ENCODE measurements at regions not wholly inside any gene's neighbourhood (a gene's known extent, or its start where the extent isn't known, plus 50 kb on each side); places are given as distances from the start of the nearest gene placed in this dataset.

GRCh38 chr3:152079980-152080379, 188.7 kb upstream of the MBNL1 start:
- H3K9me2 ChIP-seq (replicated peaks; ENCODE audit: insufficient read depth, low read length), result no peaks in the 10 kb centered on the region
- H3K27me3 ChIP-seq (replicated peaks; ENCODE audit: insufficient read depth, low read length), result no peaks in the 10 kb centered on the region
- H3F3A ChIP-seq (ENCODE audit: insufficient read depth, low read length), result no peaks in the 10 kb centered on the region
- no peak overlapping the region for H3K27ac ChIP-seq (ENCODE audit: low read length)
- H4K20me1 ChIP-seq (ENCODE audit: insufficient read depth, low read length), result no peaks in the 10 kb centered on the region
- DNase-seq, result no peak
- H3K4me3 ChIP-seq (ENCODE audit: low read length), result no peak overlapping the region
- TF ChIP-seq EZH2 (optimal IDR thresholded peaks at IDR 0.05; ENCODE audit: low read depth, low read length) (no peak), EZH2phosphoT487 (IDR thresholded peaks at IDR 0.05; ENCODE audit: low read length) (no peak), CTCF (IDR thresholded peaks at IDR 0.05; ENCODE audit: low read length) (no peak)
- H2AFZ ChIP-seq (ENCODE audit: low read length), result no peak overlapping the region
- no peak overlapping the region for H3K4me2 ChIP-seq (ENCODE audit: low read depth, low read length)
- H3K9ac ChIP-seq (ENCODE audit: low read length), result no peak overlapping the region
- no peaks in the 10 kb centered on the region for H3K36me3 ChIP-seq (replicated peaks; ENCODE audit: insufficient read depth, low read length)
- no peaks in the 10 kb centered on the region for H3K4me1 ChIP-seq (ENCODE audit: low read length)
- H3K9me3 ChIP-seq (replicated peaks; ENCODE audit: insufficient read depth, low read length), result no peaks in the 10 kb centered on the region
- no peaks in the 10 kb centered on the region for H3K79me2 ChIP-seq (ENCODE audit: low read length)

DNA sequence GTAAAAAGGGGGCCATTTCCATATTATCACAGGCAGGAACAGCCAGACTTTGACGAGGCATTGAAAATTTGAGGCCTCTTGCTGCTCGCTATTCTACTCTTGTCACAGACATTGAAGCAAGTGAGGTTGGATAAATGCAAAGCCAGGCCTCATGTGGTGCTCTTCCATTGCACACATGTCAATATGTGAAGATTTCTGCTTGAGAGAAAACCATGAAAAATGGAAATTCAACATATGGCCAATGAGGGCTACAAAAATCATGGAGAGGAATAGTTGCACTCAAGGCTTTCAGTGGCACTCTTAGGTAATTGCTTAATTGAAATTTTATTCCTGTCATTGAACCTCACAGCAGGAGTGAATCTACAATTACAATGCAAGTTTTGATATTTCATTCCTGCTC, 185.6 kb upstream of the MBNL1 start:
- H3K36me3 ChIP-seq (replicated peaks; ENCODE audit: insufficient read depth, low read length), result no peaks in the 10 kb centered on the region
- no peak for TF ChIP-seq EZH2phosphoT487 (IDR thresholded peaks at IDR 0.05; ENCODE audit: low read length)
- no peak for TF ChIP-seq CTCF (IDR thresholded peaks at IDR 0.05; ENCODE audit: low read length)
- no peak for TF ChIP-seq EZH2 (optimal IDR thresholded peaks at IDR 0.05; ENCODE audit: low read depth, low read length)
- DNase-seq, result no peak
- H3K9ac ChIP-seq (ENCODE audit: low read length), result no peak overlapping the region
- no peak overlapping the region for H3K4me3 ChIP-seq (ENCODE audit: low read length)
- H3K27me3 ChIP-seq (replicated peaks; ENCODE audit: insufficient read depth, low read length), result no peaks in the 10 kb centered on the region
- no peaks in the 10 kb centered on the region for H3K9me3 ChIP-seq (replicated peaks; ENCODE audit: insufficient read depth, low read length)
- H3F3A ChIP-seq (ENCODE audit: insufficient read depth, low read length), result no peaks in the 10 kb centered on the region
- H4K20me1 ChIP-seq (ENCODE audit: insufficient read depth, low read length), result no peaks in the 10 kb centered on the region
- H3K79me2 ChIP-seq (ENCODE audit: low read length), result no peaks in the 10 kb centered on the region
- no peak overlapping the region for H3K4me2 ChIP-seq (ENCODE audit: low read depth, low read length)
- H3K9me2 ChIP-seq (replicated peaks; ENCODE audit: insufficient read depth, low read length), result no peaks in the 10 kb centered on the region
- no peak overlapping the region for H2AFZ ChIP-seq (ENCODE audit: low read length)
- H3K27ac ChIP-seq (ENCODE audit: low read length), result no peak overlapping the region
- no peaks in the 10 kb centered on the region for H3K4me1 ChIP-seq (ENCODE audit: low read length)

DNA sequence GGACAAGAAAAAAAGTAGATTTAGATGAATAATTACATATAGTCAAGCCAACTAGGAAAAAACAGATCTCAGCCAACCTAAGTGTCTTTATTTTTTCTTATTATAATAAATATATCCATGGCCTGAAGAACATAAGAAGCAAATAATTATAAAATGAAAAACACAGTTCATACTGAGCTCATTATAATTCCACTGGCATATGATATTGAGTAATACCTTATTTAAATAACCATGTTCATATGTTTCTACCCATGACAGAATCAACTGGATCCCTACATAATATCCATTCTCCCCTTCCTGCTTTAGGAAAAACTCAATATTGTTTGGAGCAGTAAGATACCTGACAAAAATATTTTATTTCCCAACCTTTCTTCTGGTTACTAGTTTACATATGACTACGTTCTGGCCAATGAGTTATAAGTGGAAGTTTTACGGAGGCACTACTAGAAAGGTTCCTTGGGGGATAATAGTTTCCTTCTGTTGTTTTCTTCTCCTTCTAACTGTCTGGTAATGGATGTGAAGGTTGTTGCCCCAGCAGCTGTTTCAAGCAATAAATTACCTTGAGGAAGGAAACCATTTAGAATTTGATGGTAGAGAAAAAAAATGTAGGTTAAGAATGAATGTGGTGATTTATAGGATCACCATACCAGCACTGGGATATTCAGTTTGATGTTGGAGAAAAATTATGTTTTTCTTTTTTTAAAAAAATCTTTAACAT, 184.1 kb upstream of the MBNL1 start:
- H3K4me1 ChIP-seq (ENCODE audit: low read length), result no peaks in the 10 kb centered on the region
- no peak for DNase-seq
- no peaks in the 10 kb centered on the region for H3K9me3 ChIP-seq (replicated peaks; ENCODE audit: insufficient read depth, low read length)
- H3K79me2 ChIP-seq (ENCODE audit: low read length), result no peaks in the 10 kb centered on the region
- no peak overlapping the region for H3K9ac ChIP-seq (ENCODE audit: low read length)
- no peaks in the 10 kb centered on the region for H4K20me1 ChIP-seq (ENCODE audit: insufficient read depth, low read length)
- H3F3A ChIP-seq (ENCODE audit: insufficient read depth, low read length), result no peaks in the 10 kb centered on the region
- no peaks in the 10 kb centered on the region for H3K9me2 ChIP-seq (replicated peaks; ENCODE audit: insufficient read depth, low read length)
- H2AFZ ChIP-seq (ENCODE audit: low read length), result no peak overlapping the region
- H3K27ac ChIP-seq (ENCODE audit: low read length), result no peak overlapping the region
- no peak overlapping the region for H3K4me3 ChIP-seq (ENCODE audit: low read length)
- no peaks in the 10 kb centered on the region for H3K27me3 ChIP-seq (replicated peaks; ENCODE audit: insufficient read depth, low read length)
- H3K36me3 ChIP-seq (replicated peaks; ENCODE audit: insufficient read depth, low read length), result no peaks in the 10 kb centered on the region
- TF ChIP-seq EZH2 (optimal IDR thresholded peaks at IDR 0.05; ENCODE audit: low read depth, low read length) (no peak), EZH2phosphoT487 (IDR thresholded peaks at IDR 0.05; ENCODE audit: low read length) (no peak), CTCF (IDR thresholded peaks at IDR 0.05; ENCODE audit: low read length) (no peak)
- H3K4me2 ChIP-seq (ENCODE audit: low read depth, low read length), result no peak overlapping the region

Measured in MM.1S (cell line).